HG03280 (cell line): ENCODE measurements at regions not wholly inside any gene's neighbourhood (a gene's known extent, or its start where the extent isn't known, plus 50 kb on each side); places are given as distances from the start of the nearest gene placed in this dataset.

Experiments used
- ATAC-seq: cut with Tn5 transposase; IDR thresholded peaks from one replicate; pipeline ENCODE4 v1.9.1; 2021; ENCODE audit warnings: mild to moderate bottlenecking, moderate library complexity; ENCODE audit not compliant: unreplicated experiment

- ATAC-seq, result no peak
These were observed 322.2 kb upstream of the HS6ST1 start for GRCh38 chr2:128640845-128641360.

- no peak for ATAC-seq
These were observed 322.9 kb upstream of the HS6ST1 start for GRCh38 chr2:128641421-128642080.

- ATAC-seq, result no peak
These were observed 323.6 kb upstream of the HS6ST1 start for GRCh38 chr2:128642316-128642715.

- no peak for ATAC-seq
These were observed 324.2 kb upstream of the HS6ST1 start for GRCh38 chr2:128642821-128643220.

- ATAC-seq, result no peak
These were observed 324.8 kb upstream of the HS6ST1 start for GRCh38 chr2:128643221-128644065.

GRCh38 chr2:128644156-128644555 is 325.5 kb upstream of the HS6ST1 start:
- no peak for ATAC-seq

GRCh38 chr2:128644718-128645256 is 326.1 kb upstream of the HS6ST1 start:
- no peak for ATAC-seq

GRCh38 chr2:128645631-128646030 is 327.0 kb upstream of the HS6ST1 start:
- no peak for ATAC-seq

- ATAC-seq, result no peak
These were observed 327.4 kb upstream of the HS6ST1 start for GRCh38 chr2:128646091-128646490.

- no peak for ATAC-seq
These were observed 328.0 kb upstream of the HS6ST1 start for GRCh38 chr2:128646691-128647090.

- ATAC-seq, result no peak
These were observed 332.3 kb upstream of the HS6ST1 start for GRCh38 chr2:128651000-128651399.

- ATAC-seq, result no peak
These were observed 335.7 kb upstream of the HS6ST1 start for GRCh38 chr2:128654408-128654807.

GRCh38 chr2:128660836-128661235 is 342.2 kb upstream of the HS6ST1 start:
- no peak for ATAC-seq

- no peak for ATAC-seq
These were observed 342.6 kb upstream of the HS6ST1 start for GRCh38 chr2:128661311-128661710.

GRCh38 chr2:128662051-128662471 is 343.4 kb upstream of the HS6ST1 start:
- ATAC-seq, result no peak

GRCh38 chr2:128663371-128664050 is 344.8 kb upstream of the HS6ST1 start:
- ATAC-seq, result no peak

- ATAC-seq, result no peak
These were observed 345.9 kb upstream of the HS6ST1 start for GRCh38 chr2:128664499-128664971.

GRCh38 chr2:128665113-128665512 is 346.4 kb upstream of the HS6ST1 start:
- ATAC-seq, result no peak

- ATAC-seq, result no peak
These were observed 347.9 kb upstream of the HS6ST1 start for GRCh38 chr2:128666596-128666995.

- no peak for ATAC-seq
These were observed 348.7 kb upstream of the HS6ST1 start for GRCh38 chr2:128667391-128667790.

- no peak for ATAC-seq
These were observed 350.3 kb upstream of the HS6ST1 start for GRCh38 chr2:128668946-128669345.
